IMR-90 (cell line): ENCODE measurements at regions not wholly inside any gene's neighbourhood (a gene's known extent, or its start where the extent isn't known, plus 50 kb on each side); places are given as distances from the start of the nearest gene placed in this dataset.

ENCODE experiments used
- ATAC-seq: fragments of 200-7000 bp; cut with Tn5 transposase; 2 replicates; pipeline ENCODE4 v1.9.1; 2020; ENCODE audit warnings: low read depth, mild to moderate bottlenecking, moderate library complexity
- BruUV-seq: library from RNA; stranded (reverse); fragments of 400-500 nt; replicated peaks from 2 replicates; lab custom pipeline; 2021; lab: Mats Ljungman, UMichigan
- CTCF ChIA-PET: fragments of 300-600 bp; formaldehyde crosslinking; extraction: SDS; loops from one replicate; lab custom pipeline; 2021; ENCODE audit warnings: antibody characterized with exemption; lab: Yijun Ruan, JAX
- POLR2A ChIA-PET: fragments of 300-600 bp; sonication (Branson Sonifier 250); formaldehyde crosslinking; loops from one replicate; lab custom pipeline; 2022; ENCODE audit warnings: antibody characterized with exemption; ENCODE audit not compliant: unreplicated experiment; lab: Charles Lee
- DNase-seq: peaks from one replicate; pipeline ENCODE4 v3.0.0; 2013
- H2AFZ ChIP-seq: replicated peaks from 2 replicates; pipeline ENCODE3; 2013; ENCODE audit warnings: low read length, mild to moderate bottlenecking; ENCODE audit not compliant: poor library complexity
- H2AK5ac ChIP-seq: 2 replicates; pipeline ENCODE4 v1.6.1; 2013; ENCODE audit warnings: low read depth, low read length, inconsistent platforms
- H2AK9ac ChIP-seq: replicated peaks from 2 replicates; pipeline ENCODE3; 2013; ENCODE audit warnings: mild to moderate bottlenecking, low read depth, low read length, moderate library complexity; ENCODE audit not compliant: poor library complexity
- H2BK120ac ChIP-seq: 2 replicates; pipeline ENCODE4 v1.6.1; 2013; ENCODE audit warnings: low read depth, low read length, inconsistent platforms
- H2BK15ac ChIP-seq: 3 replicates; pipeline ENCODE4 v1.6.1; 2013; ENCODE audit warnings: low read depth, low read length, inconsistent platforms
- H2BK20ac ChIP-seq: 2 replicates; pipeline ENCODE4 v1.6.1; 2013; ENCODE audit warnings: low read depth, mild to moderate bottlenecking, inconsistent platforms, low read length, moderate library complexity
- H2BK5ac ChIP-seq: 2 replicates; pipeline ENCODE4 v1.6.1; 2013; ENCODE audit warnings: mild to moderate bottlenecking, low read depth, low read length, inconsistent platforms; ENCODE audit not compliant: poor library complexity, severe bottlenecking
- H3K14ac ChIP-seq: replicated peaks from 2 replicates; pipeline ENCODE4 v1.6.1; 2013; ENCODE audit warnings: low read depth, low read length, inconsistent platforms
- H3K18ac ChIP-seq: 2 replicates; pipeline ENCODE4 v1.6.1; 2013; ENCODE audit warnings: low read depth, low read length, control low read depth
- H3K23ac ChIP-seq: 2 replicates; pipeline ENCODE4 v1.6.1; 2013; ENCODE audit warnings: low read depth, low read length, inconsistent platforms
- H3K27ac ChIP-seq: 2 replicates; pipeline ENCODE4 v1.5.1; 2013; ENCODE audit warnings: mild to moderate bottlenecking, control low read depth, low read length; ENCODE audit not compliant: insufficient read depth
- H3K27me3 ChIP-seq: 2 replicates; pipeline ENCODE4 v1.6.1; 2013; ENCODE audit warnings: low read length; ENCODE audit not compliant: control insufficient read depth, insufficient read depth
- H3K36me3 ChIP-seq: 2 replicates; pipeline ENCODE4 v1.6.1; 2013; ENCODE audit warnings: low read length, mixed read lengths; ENCODE audit not compliant: control insufficient read depth, insufficient read depth
- H3K4ac ChIP-seq: 2 replicates; pipeline ENCODE4 v1.6.1; 2013; ENCODE audit warnings: low read depth, low read length, inconsistent platforms
- H3K4me1 ChIP-seq: 2 replicates; pipeline ENCODE4 v1.6.1; 2013; ENCODE audit warnings: low read length, mixed read lengths; ENCODE audit not compliant: control insufficient read depth, insufficient read depth
- H3K4me2 ChIP-seq: 2 replicates; pipeline ENCODE4 v1.6.1; 2013; ENCODE audit warnings: low read depth, mild to moderate bottlenecking, control low read depth, low read length, moderate library complexity
- H3K4me3 ChIP-seq: 2 replicates; pipeline ENCODE4 v1.5.1; 2013; ENCODE audit warnings: low read depth, mild to moderate bottlenecking, control low read depth, low read length, moderate library complexity; ENCODE audit not compliant: insufficient read depth
- H3K56ac ChIP-seq: 2 replicates; pipeline ENCODE4 v1.6.1; 2013; ENCODE audit warnings: low read length, inconsistent platforms; ENCODE audit not compliant: insufficient read depth; ENCODE audit errors: extremely low read depth
- H3K79me1 ChIP-seq, 2 experiments: 2 replicates each; pipeline ENCODE4 v1.6.1; 2013; ENCODE audit warnings: low read length in 2 of 2, inconsistent platforms in 1 of 2, low read depth in 1 of 2
- H3K9ac ChIP-seq: 2 replicates; pipeline ENCODE4 v1.6.1; 2013; ENCODE audit warnings: low read depth, low read length, control low read depth
- H3K9me1 ChIP-seq: 2 replicates; pipeline ENCODE4 v1.6.1; 2013; ENCODE audit warnings: low read length, inconsistent platforms; ENCODE audit not compliant: insufficient read depth
- H3K9me3 ChIP-seq: 2 replicates; pipeline ENCODE4 v1.6.1; 2013; ENCODE audit warnings: low read length; ENCODE audit not compliant: control insufficient read depth, insufficient read depth
- H4K20me1 ChIP-seq: 2 replicates; pipeline ENCODE4 v1.6.1; 2013; ENCODE audit warnings: low read length, inconsistent platforms; ENCODE audit not compliant: insufficient read depth
- H4K5ac ChIP-seq: 2 replicates; pipeline ENCODE4 v1.6.1; 2013; ENCODE audit warnings: mild to moderate bottlenecking, low read depth, low read length, control low read depth
- H4K8ac ChIP-seq, 2 experiments: 2 replicates each; pipeline ENCODE4 v1.6.1; 2013; ENCODE audit warnings: low read depth in 2 of 2, low read length in 2 of 2, control low read depth in 1 of 2, inconsistent platforms in 1 of 2
- H4K91ac ChIP-seq: 2 replicates; pipeline ENCODE4 v1.6.1; 2013; ENCODE audit warnings: low read depth, low read length, inconsistent platforms; ENCODE audit not compliant: insufficient read depth
- BHLHE40 ChIP-seq: fragments of 150-350 bp; IDR thresholded peaks from 2 replicates; pipeline ENCODE4 v1.6.1; 2016; ENCODE audit warnings: mild to moderate bottlenecking, low read depth, low read length
- CTCF ChIP-seq: conservative IDR thresholded peaks from 2 replicates; pipeline ENCODE4 v1.5.1; 2012; ENCODE audit warnings: mild to moderate bottlenecking, low read depth, low read length, improper control_type of control experiment
- ELK1 ChIP-seq: fragments of 150-350 bp; IDR thresholded peaks from 2 replicates; pipeline ENCODE4 v1.6.1; 2016; ENCODE audit warnings: low read depth, mild to moderate bottlenecking, low read length, moderate library complexity, borderline replicate concordance
- FOS ChIP-seq: fragments of 150-350 bp; IDR thresholded peaks from 2 replicates; pipeline ENCODE4 v1.6.1; 2016; ENCODE audit warnings: low read depth, low read length
- MAFK ChIP-seq: IDR thresholded peaks from 2 replicates; pipeline ENCODE4 v1.6.1; 2012; ENCODE audit warnings: low read depth, low read length, improper control_type of control experiment
- MXI1 ChIP-seq: IDR thresholded peaks from 2 replicates; pipeline ENCODE4 v1.6.1; 2012; ENCODE audit warnings: low read depth, mild to moderate bottlenecking, low read length, moderate library complexity, borderline replicate concordance
- NFE2L2 ChIP-seq: fragments of 150-350 bp; IDR thresholded peaks from 2 replicates; pipeline ENCODE4 v1.6.1; 2016; ENCODE audit warnings: low read depth, mild to moderate bottlenecking, low read length
- RCOR1 ChIP-seq: IDR thresholded peaks from 2 replicates; pipeline ENCODE4 v1.6.1; 2012; ENCODE audit warnings: mild to moderate bottlenecking, low read length, improper control_type of control experiment; ENCODE audit not compliant: insufficient replicate concordance
- RFX5 ChIP-seq: IDR thresholded peaks from 2 replicates; pipeline ENCODE4 v1.8.0; 2012; ENCODE audit warnings: low read depth, mild to moderate bottlenecking, low read length, moderate library complexity
- SMC3 ChIP-seq: fragments of 150-350 bp; IDR thresholded peaks from 2 replicates; pipeline ENCODE4 v1.6.1; 2016; ENCODE audit warnings: low read depth, mild to moderate bottlenecking, antibody characterized with exemption, low read length, moderate library complexity
- USF2 ChIP-seq: fragments of 150-350 bp; IDR thresholded peaks from 2 replicates; pipeline ENCODE4 v1.6.1; 2017; ENCODE audit warnings: mild to moderate bottlenecking, antibody characterized with exemption, low read length, low read depth
- WGBS, 2 experiments: methylation state at CpG; one replicate each; pipeline versions ENCODE4 v1.1.5 to v1.1.7; 2013; ENCODE audit warnings: missing lambda C conversion rate in 2 of 2; ENCODE audit not compliant: insufficient read length in 1 of 2; ENCODE audit errors: extremely low coverage in 2 of 2; 5-methylcytosine and 5-hydroxymethylcytosine counted together
- dilution Hi-C: fragments of 300-500 bp; cut with HindIII; formaldehyde crosslinking; loops from one replicate; pipeline ENCODE4 v1.14.3; 2018; ENCODE audit warnings: low sequenced_read_pairs; ENCODE audit not compliant: unreplicated experiment
- in situ Hi-C: fragments of 300-500 bp; cut with MboI; formaldehyde crosslinking; loops from 3 replicates; pipeline ENCODE4 v1.14.3; 2019; ENCODE audit warnings: low sequenced_read_pairs, inconsistent platforms, mixed read lengths
- intact Hi-C: fragments of 100-400 bp; cut with micrococcal nuclease; formaldehyde crosslinking; loops from 2 replicates; pipeline ENCODE4 v1.10.0; 2022

- no peak overlapping the region for H3K23ac ChIP-seq
- H2BK5ac ChIP-seq, result no peak overlapping the region
- no peaks in the 10 kb centered on the region for H3K9me1 ChIP-seq
- H2AK9ac ChIP-seq, result no peak overlapping the region
- no peaks in the 10 kb centered on the region for H3K9me3 ChIP-seq
- H3K18ac ChIP-seq, result no peak overlapping the region
- H3K4me1 ChIP-seq, result no peaks in the 10 kb centered on the region
- WGBS, 2 experiments, result no CpG with 5 or more reads among the region's 3 CpGs
- H3K14ac ChIP-seq, result no peak overlapping the region
- TF ChIP-seq ELK1 (no peak), RCOR1 (no peak), CTCF (no peak), MXI1 (no peak), NFE2L2 (no peak), SMC3 (no peak), USF2 (no peak), RFX5 (no peak), BHLHE40 (no peak), MAFK (no peak), FOS (no peak)
- no peak overlapping the region for H3K4me2 ChIP-seq
- H3K9ac ChIP-seq, result no peak overlapping the region
- H3K27ac ChIP-seq, result no peak overlapping the region
- H3K36me3 ChIP-seq, result no peaks in the 10 kb centered on the region
- no TSS peak for BruUV-seq
- H4K20me1 ChIP-seq, result no peaks in the 10 kb centered on the region
- DNase-seq (no peak), ATAC-seq (no peak)
- H3K4ac ChIP-seq, result no peak overlapping the region
- no peak overlapping the region for H2AK5ac ChIP-seq
- ChIA-PET CTCF (interaction anchor here (1.6 kb wide), 1 partner anchor 26 kb away, joined by 4 read pairs; no protein-coding TSS in a partner anchor), POLR2A (no interaction called here)
- no peak overlapping the region for H4K5ac ChIP-seq
- no peak overlapping the region for H4K8ac ChIP-seq
- dilution Hi-C loops, result no loop called here
- intact Hi-C loops, result no loop called here
- H3K79me1 ChIP-seq, result no peaks in the 10 kb centered on the region
- H3K56ac ChIP-seq, result no peak overlapping the region
- H2BK120ac ChIP-seq, result no peak overlapping the region
- no peak overlapping the region for H2BK20ac ChIP-seq
- in situ Hi-C loops, result no loop called here
- no peak overlapping the region for H4K91ac ChIP-seq
- no peak overlapping the region for H2BK15ac ChIP-seq
- H3K27me3 ChIP-seq, result peaks cover 3% of the 10 kb centered on the region; the same call in 1 of the 2 replicates
- no peak overlapping the region for H2AFZ ChIP-seq
- no peak overlapping the region for H3K4me3 ChIP-seq
These were observed 227.0 kb upstream of the RXFP2 start for GRCh38 chr13:31512331-31512730.
